H9 (cell line): ENCODE measurements at regions not wholly inside any gene's neighbourhood (a gene's known extent, or its start where the extent isn't known, plus 50 kb on each side); places are given as distances from the start of the nearest gene placed in this dataset.

ENCODE experiments used
- DNase-seq: peaks from one replicate; pipeline ENCODE4 v3.0.0-alpha.2; 2017
- H2AFZ ChIP-seq: one replicate; pipeline ENCODE4 v1.6.1; 2013; ENCODE audit warnings: mild to moderate bottlenecking, low read length, control low read depth, moderate library complexity
- H2AK5ac ChIP-seq: 2 replicates; pipeline ENCODE4 v1.6.1; 2013; ENCODE audit warnings: low read length, control low read depth, mixed read lengths; ENCODE audit not compliant: insufficient read length
- H2BK120ac ChIP-seq: one replicate; pipeline ENCODE4 v1.6.1; 2013; ENCODE audit warnings: low read depth, mild to moderate bottlenecking, low read length, control low read depth, inconsistent platforms; ENCODE audit not compliant: poor library complexity, severe bottlenecking
- H2BK12ac ChIP-seq: 2 replicates; pipeline ENCODE4 v1.6.1; 2013; ENCODE audit warnings: low read length, control low read depth, mixed read lengths, low read depth; ENCODE audit not compliant: insufficient read length
- H2BK15ac ChIP-seq: 2 replicates; pipeline ENCODE4 v1.6.1; 2013; ENCODE audit warnings: low read depth, low read length, control low read depth
- H2BK20ac ChIP-seq: one replicate; pipeline ENCODE4 v1.6.1; 2013; ENCODE audit warnings: low read depth, mild to moderate bottlenecking, low read length, control low read depth, inconsistent platforms; ENCODE audit not compliant: poor library complexity, severe bottlenecking
- H2BK5ac ChIP-seq: 2 replicates; pipeline ENCODE4 v1.6.1; 2013; ENCODE audit warnings: low read length, control low read depth, mixed read lengths; ENCODE audit not compliant: insufficient read length
- H3K14ac ChIP-seq: 2 replicates; pipeline ENCODE4 v1.6.1; 2013; ENCODE audit warnings: low read length, control low read depth; ENCODE audit not compliant: insufficient read depth
- H3K18ac ChIP-seq: 2 replicates; pipeline ENCODE4 v1.6.1; 2013; ENCODE audit warnings: low read depth, mild to moderate bottlenecking, mixed read lengths, low read length, control low read depth; ENCODE audit not compliant: insufficient read length
- H3K23ac ChIP-seq: 2 replicates; pipeline ENCODE4 v1.6.1; 2013; ENCODE audit warnings: low read length, control low read depth, mixed read lengths, low read depth; ENCODE audit not compliant: insufficient read length
- H3K23me2 ChIP-seq: 2 replicates; pipeline ENCODE4 v1.6.1; 2013; ENCODE audit warnings: low read depth, mild to moderate bottlenecking, mixed read lengths, low read length, control low read depth; ENCODE audit not compliant: insufficient read length, poor library complexity, severe bottlenecking
- H3K27ac ChIP-seq: 2 replicates; pipeline ENCODE4 v1.5.1; 2013; ENCODE audit warnings: low read length, control low read depth, mixed read lengths, low read depth; ENCODE audit not compliant: insufficient read length
- H3K27me3 ChIP-seq: 2 replicates; pipeline ENCODE4 v1.6.1; 2013; ENCODE audit warnings: low read length, control low read depth, inconsistent platforms; ENCODE audit not compliant: insufficient read depth
- H3K4ac ChIP-seq: 2 replicates; pipeline ENCODE4 v1.6.1; 2013; ENCODE audit warnings: low read depth, mild to moderate bottlenecking, control low read depth, inconsistent platforms, low read length, moderate library complexity
- H3K4me1 ChIP-seq: 2 replicates; pipeline ENCODE4 v1.6.1; 2013; ENCODE audit warnings: low read length, control low read depth, inconsistent platforms; ENCODE audit not compliant: insufficient read depth
- H3K4me2 ChIP-seq: 2 replicates; pipeline ENCODE4 v1.6.1; 2013; ENCODE audit warnings: low read length, control low read depth, mixed read lengths; ENCODE audit not compliant: insufficient read length, insufficient read depth
- H3K56ac ChIP-seq: 2 replicates; pipeline ENCODE4 v1.6.1; 2013; ENCODE audit warnings: low read depth, mild to moderate bottlenecking, mixed read lengths, low read length, control low read depth; ENCODE audit not compliant: insufficient read length
- H3K79me1 ChIP-seq: 2 replicates; pipeline ENCODE4 v1.6.1; 2013; ENCODE audit warnings: low read depth, mild to moderate bottlenecking, moderate library complexity, low read length, control low read depth, inconsistent platforms; ENCODE audit not compliant: insufficient read depth, poor library complexity, severe bottlenecking
- H3K79me2 ChIP-seq: 2 replicates; pipeline ENCODE4 v1.6.1; 2013; ENCODE audit warnings: low read length, control low read depth, inconsistent platforms; ENCODE audit not compliant: insufficient read depth
- H3K9ac ChIP-seq: 2 replicates; pipeline ENCODE4 v1.6.1; 2013; ENCODE audit warnings: low read length, control low read depth, mixed read lengths; ENCODE audit not compliant: insufficient read length; ENCODE audit errors: extremely low read depth
- H3K9me3 ChIP-seq: one replicate; pipeline ENCODE4 v1.6.1; 2013; ENCODE audit warnings: low read depth, low read length, inconsistent platforms; ENCODE audit not compliant: control insufficient read depth
- H3T11ph ChIP-seq: one replicate; pipeline ENCODE4 v1.6.1; 2013; ENCODE audit warnings: mild to moderate bottlenecking, low read length, control low read depth, inconsistent platforms
- H4K20me1 ChIP-seq: one replicate; pipeline ENCODE4 v1.6.1; 2013; ENCODE audit not compliant: control insufficient read depth, insufficient read length, insufficient read depth
- H4K5ac ChIP-seq: 2 replicates; pipeline ENCODE4 v1.6.1; 2013; ENCODE audit warnings: low read depth, mild to moderate bottlenecking, mixed read lengths, low read length, control low read depth; ENCODE audit not compliant: insufficient read length
- H4K8ac ChIP-seq: replicated peaks from 2 replicates; pipeline ENCODE4 v1.6.1; 2013; ENCODE audit warnings: low read length, control low read depth, mixed read lengths, low read depth; ENCODE audit not compliant: insufficient read length
- H4K91ac ChIP-seq: 2 replicates; pipeline ENCODE4 v1.6.1; 2013; ENCODE audit warnings: low read depth, mild to moderate bottlenecking, moderate library complexity, mixed read lengths, low read length, control low read depth; ENCODE audit not compliant: insufficient read length
- H3K27ac Mint-ChIP-seq, 3 experiments: 2 replicates in 2 of 3; 3 replicates in 1 of 3; pipeline ENCODE4 v1.8.0; 2020 to 2021; ENCODE audit warnings: mixed read lengths in 3 of 3, mild to moderate bottlenecking in 1 of 3, moderate library complexity in 1 of 3
- H3K27me3 Mint-ChIP-seq: 2 replicates; pipeline ENCODE4 v1.8.0; 2021; ENCODE audit warnings: low read depth, mild to moderate bottlenecking, moderate library complexity, mixed read lengths
- H3K36me3 Mint-ChIP-seq, 3 experiments: 2 replicates in 2 of 3; 3 replicates in 1 of 3; pipeline ENCODE4 v1.8.0; 2020 to 2021; ENCODE audit warnings: low read depth in 3 of 3, mixed read lengths in 3 of 3; ENCODE audit not compliant: insufficient read depth in 1 of 3
- H3K4me1 Mint-ChIP-seq, 2 experiments: 2 replicates each; pipeline ENCODE4 v1.8.0; 2020; ENCODE audit warnings: mixed read lengths in 2 of 2
- H3K4me3 Mint-ChIP-seq, 2 experiments: 2 replicates in 1 of 2; 3 replicates in 1 of 2; pipeline ENCODE4 v1.8.0; 2020 to 2021; ENCODE audit warnings: mild to moderate bottlenecking in 2 of 2, mixed read lengths in 2 of 2, moderate library complexity in 1 of 2
- H3K9me3 Mint-ChIP-seq, 2 experiments: 2 replicates in 1 of 2; 3 replicates in 1 of 2; pipeline ENCODE4 v1.8.0; 2020; ENCODE audit warnings: mild to moderate bottlenecking in 2 of 2, mixed read lengths in 2 of 2, moderate library complexity in 1 of 2
- WGBS: extraction: QIAGEN DNeasy Blood & Tissue Kit; methylation state at CpG from one replicate; pipeline ENCODE4 v1.1.7; 2013; ENCODE audit warnings: missing lambda C conversion rate, low lambda C conversion rate, mixed read lengths; ENCODE audit not compliant: insufficient read length; ENCODE audit errors: extremely low coverage; 5-methylcytosine and 5-hydroxymethylcytosine counted together
- TF ChIP-seq, protein P1 (sequence below): fragments of 200-600 bp; sonication (generic); conservative IDR thresholded peaks from 3 replicates; pipeline ENCODE4 v1.8.0; 2021; ENCODE audit warnings: antibody characterized with exemption, mild to moderate bottlenecking

DNA sequence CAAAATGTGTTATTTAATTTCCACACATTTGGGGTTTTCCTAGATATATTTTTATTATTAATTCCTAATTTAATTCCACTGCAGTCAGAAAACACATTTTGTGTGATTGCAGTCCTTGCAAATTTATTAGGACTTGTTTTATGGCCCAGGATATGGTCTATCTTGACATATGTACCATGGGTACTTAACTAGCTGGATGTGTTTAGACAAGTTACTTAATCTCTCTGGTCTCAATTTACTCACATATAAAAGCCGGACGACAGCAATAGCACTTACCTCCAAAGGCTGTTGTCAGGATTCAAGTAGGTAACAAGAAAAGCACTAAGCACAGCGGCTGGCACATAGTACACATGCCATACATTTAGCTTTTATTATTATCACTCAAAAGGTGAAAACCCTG is 118.2 kb upstream of the MSX2 start:
- Histone ChIP-seq H3K4me2 (no peak overlapping the region), H2BK12ac (no peak overlapping the region), H3K23ac (no peak overlapping the region), H4K20me1 (no peaks in the 10 kb centered on the region), H2BK20ac (no peak overlapping the region), H3K27ac (no peak overlapping the region), H3K79me2 (no peaks in the 10 kb centered on the region), H3K56ac (no peak overlapping the region), H3K23me2 (no peaks in the 10 kb centered on the region), H2BK5ac (no peak overlapping the region), H3K4me1 (peaks cover 7% of the 10 kb centered on the region; the same call in 1 of the 2 replicates), H4K91ac (no peak overlapping the region), H2BK120ac (no peak overlapping the region), H3K9me3 (no peaks in the 10 kb centered on the region), H3K79me1 (no peaks in the 10 kb centered on the region), H4K8ac (no peak overlapping the region), H2AK5ac (no peak overlapping the region), H3K9ac (no peak overlapping the region), H3K14ac (no peak overlapping the region), H3K4ac (no peak overlapping the region), H2BK15ac (no peak overlapping the region), H3K27me3 (no peaks in the 10 kb centered on the region), H2AFZ (no peak overlapping the region), H3T11ph (no peak overlapping the region), H3K18ac (no peak overlapping the region), H4K5ac (no peak overlapping the region)
- H3K9me3 Mint-ChIP-seq = peaks cover 9 to 19% of the 10 kb centered on the region in 2 experiments
- H3K27ac Mint-ChIP-seq = no peak overlapping the region
- TF ChIP-seq, protein P1, sequence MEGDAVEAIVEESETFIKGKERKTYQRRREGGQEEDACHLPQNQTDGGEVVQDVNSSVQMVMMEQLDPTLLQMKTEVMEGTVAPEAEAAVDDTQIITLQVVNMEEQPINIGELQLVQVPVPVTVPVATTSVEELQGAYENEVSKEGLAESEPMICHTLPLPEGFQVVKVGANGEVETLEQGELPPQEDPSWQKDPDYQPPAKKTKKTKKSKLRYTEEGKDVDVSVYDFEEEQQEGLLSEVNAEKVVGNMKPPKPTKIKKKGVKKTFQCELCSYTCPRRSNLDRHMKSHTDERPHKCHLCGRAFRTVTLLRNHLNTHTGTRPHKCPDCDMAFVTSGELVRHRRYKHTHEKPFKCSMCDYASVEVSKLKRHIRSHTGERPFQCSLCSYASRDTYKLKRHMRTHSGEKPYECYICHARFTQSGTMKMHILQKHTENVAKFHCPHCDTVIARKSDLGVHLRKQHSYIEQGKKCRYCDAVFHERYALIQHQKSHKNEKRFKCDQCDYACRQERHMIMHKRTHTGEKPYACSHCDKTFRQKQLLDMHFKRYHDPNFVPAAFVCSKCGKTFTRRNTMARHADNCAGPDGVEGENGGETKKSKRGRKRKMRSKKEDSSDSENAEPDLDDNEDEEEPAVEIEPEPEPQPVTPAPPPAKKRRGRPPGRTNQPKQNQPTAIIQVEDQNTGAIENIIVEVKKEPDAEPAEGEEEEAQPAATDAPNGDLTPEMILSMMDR = no peak
- DNase-seq = no peak
- peaks cover 2 to 12% (median 3%) of the 10 kb centered on the region in 3 experiments; a peak in 6 of 7 replicates for H3K36me3 Mint-ChIP-seq
- H3K4me1 Mint-ChIP-seq = peaks cover 8 to 10% of the 10 kb centered on the region in 2 experiments; a peak in 3 of 4 replicates
- H3K4me3 Mint-ChIP-seq = no peak overlapping the region
- H3K27me3 Mint-ChIP-seq = no peaks in the 10 kb centered on the region
- no CpG with 5 or more reads among the region's 3 CpGs for WGBS
